ENCODE measurements at regions not wholly inside any gene's neighbourhood (a gene's known extent, or its start where the extent isn't known, plus 50 kb on each side); places are given as distances from the start of the nearest gene placed in this dataset.

DNA sequence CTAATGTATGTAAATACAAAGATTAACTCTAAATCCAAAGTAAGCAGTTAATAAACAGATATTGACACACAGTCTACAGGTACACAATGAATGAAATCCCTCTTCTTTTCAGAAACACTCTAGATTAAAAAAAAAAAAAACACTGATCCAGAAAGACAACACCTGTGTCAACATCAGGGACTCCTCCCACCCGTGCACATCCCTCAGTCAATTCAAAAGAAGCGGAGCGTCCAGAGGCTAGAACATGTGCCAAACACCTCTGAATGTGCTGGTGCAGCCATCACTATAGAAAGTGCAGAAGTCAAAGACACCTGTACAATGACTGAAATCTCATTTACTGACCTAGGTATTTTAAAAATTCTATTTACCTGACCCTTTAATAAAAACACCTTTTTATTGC lies 622.6 kb upstream of the ID2 start:
- in situ Hi-C loops (cut with MboI; ENCODE audit: low sequenced_read_pairs in 4 of 4) = no loop called here
- Histone ChIP-seq H3K4me1 (no peaks in the 10 kb centered on the region), H3K9me3 (no peaks in the 10 kb centered on the region), H3K4me3 (no peak overlapping the region), H3K36me3 (no peaks in the 10 kb centered on the region), H3K27ac (no peak overlapping the region), H3K27me3 (no peaks in the 10 kb centered on the region)
- DNase-seq = no peak
- TF ChIP-seq, protein P1, sequence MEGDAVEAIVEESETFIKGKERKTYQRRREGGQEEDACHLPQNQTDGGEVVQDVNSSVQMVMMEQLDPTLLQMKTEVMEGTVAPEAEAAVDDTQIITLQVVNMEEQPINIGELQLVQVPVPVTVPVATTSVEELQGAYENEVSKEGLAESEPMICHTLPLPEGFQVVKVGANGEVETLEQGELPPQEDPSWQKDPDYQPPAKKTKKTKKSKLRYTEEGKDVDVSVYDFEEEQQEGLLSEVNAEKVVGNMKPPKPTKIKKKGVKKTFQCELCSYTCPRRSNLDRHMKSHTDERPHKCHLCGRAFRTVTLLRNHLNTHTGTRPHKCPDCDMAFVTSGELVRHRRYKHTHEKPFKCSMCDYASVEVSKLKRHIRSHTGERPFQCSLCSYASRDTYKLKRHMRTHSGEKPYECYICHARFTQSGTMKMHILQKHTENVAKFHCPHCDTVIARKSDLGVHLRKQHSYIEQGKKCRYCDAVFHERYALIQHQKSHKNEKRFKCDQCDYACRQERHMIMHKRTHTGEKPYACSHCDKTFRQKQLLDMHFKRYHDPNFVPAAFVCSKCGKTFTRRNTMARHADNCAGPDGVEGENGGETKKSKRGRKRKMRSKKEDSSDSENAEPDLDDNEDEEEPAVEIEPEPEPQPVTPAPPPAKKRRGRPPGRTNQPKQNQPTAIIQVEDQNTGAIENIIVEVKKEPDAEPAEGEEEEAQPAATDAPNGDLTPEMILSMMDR (IDR thresholded peaks at IDR 0.05 in 4 of 5, conservative IDR thresholded peaks at IDR 0.05 in 1 of 5) = no peak
- TF ChIP-seq POLR2A (IDR thresholded peaks at IDR 0.05) = no peak
- no peak for ATAC-seq
- intact Hi-C loops (cut with DNase I; ENCODE audit: low total_unique reads) = no loop called here

DNA sequence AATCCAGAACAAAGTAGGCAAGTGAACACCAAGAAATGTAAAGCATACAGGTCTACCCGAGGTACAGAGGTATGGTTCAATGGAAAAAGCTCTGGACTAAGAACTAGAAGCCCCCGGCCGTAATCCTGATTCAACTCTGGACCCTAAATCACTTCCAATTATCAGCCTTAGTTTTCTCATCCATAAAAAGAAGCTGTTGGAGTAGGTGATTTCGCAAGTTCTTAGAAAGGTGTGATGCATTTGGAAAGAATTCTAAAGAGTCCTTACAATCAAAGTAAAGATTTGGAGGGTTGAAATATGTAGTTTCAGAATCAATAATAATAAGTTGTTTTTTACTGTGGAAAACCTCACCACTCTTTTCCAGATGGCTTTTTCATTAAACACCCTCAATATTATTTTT lies 622.1 kb upstream of the ID2 start:
- in situ Hi-C loops (cut with MboI; ENCODE audit: low sequenced_read_pairs in 4 of 4) = no loop called here

DNA sequence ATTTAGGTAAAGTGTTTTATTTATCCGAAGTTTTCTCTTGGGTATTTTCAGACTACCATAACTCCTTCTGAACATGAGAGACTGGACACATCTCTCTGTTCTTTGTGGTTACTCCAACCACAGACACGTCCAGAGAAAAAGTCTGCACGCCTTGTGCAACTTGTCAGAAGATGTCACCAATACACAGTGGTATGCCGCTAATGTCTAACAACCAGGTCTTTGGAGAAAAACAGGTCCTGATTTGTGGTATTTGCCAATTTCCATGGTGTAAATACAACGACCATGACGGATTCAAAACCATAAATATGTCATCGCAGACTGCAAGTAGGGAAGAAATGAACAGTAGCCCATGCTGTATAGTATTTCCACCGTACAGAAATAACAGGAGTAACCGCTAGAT lies 620.6 kb upstream of the ID2 start:
- in situ Hi-C loops (cut with MboI; ENCODE audit: low sequenced_read_pairs in 4 of 4) (no loop called here), intact Hi-C loops (cut with DNase I; ENCODE audit: low total_unique reads) (no loop called here)
- Histone ChIP-seq H3K4me1 (no peaks in the 10 kb centered on the region), H3K27ac (no peak overlapping the region), H3K36me3 (no peaks in the 10 kb centered on the region), H3K4me3 (no peak overlapping the region), H3K9me3 (no peaks in the 10 kb centered on the region), H3K27me3 (no peaks in the 10 kb centered on the region)
- no peak for DNase-seq
- no peak for TF ChIP-seq POLR2A (IDR thresholded peaks at IDR 0.05)
- TF ChIP-seq, protein P1 (IDR thresholded peaks at IDR 0.05 in 4 of 5, conservative IDR thresholded peaks at IDR 0.05 in 1 of 5) = no peak
- no peak for ATAC-seq

More for the DNA sequence above, 622.1 kb upstream of the ID2 start:
- no peaks in the 10 kb centered on the region for H3K36me3 ChIP-seq
- H3K4me3 ChIP-seq = no peak overlapping the region
- H3K27me3 ChIP-seq = no peaks in the 10 kb centered on the region
- no peak overlapping the region for H3K27ac ChIP-seq
- no peaks in the 10 kb centered on the region for H3K9me3 ChIP-seq
- no peak for ATAC-seq
- TF ChIP-seq, protein P1 (IDR thresholded peaks at IDR 0.05 in 4 of 5, conservative IDR thresholded peaks at IDR 0.05 in 1 of 5) = no peak
- no peak for TF ChIP-seq POLR2A (IDR thresholded peaks at IDR 0.05)
- intact Hi-C loops (cut with DNase I; ENCODE audit: low total_unique reads) = no loop called here
- no peak for DNase-seq
- no peaks in the 10 kb centered on the region for H3K4me1 ChIP-seq

DNA sequence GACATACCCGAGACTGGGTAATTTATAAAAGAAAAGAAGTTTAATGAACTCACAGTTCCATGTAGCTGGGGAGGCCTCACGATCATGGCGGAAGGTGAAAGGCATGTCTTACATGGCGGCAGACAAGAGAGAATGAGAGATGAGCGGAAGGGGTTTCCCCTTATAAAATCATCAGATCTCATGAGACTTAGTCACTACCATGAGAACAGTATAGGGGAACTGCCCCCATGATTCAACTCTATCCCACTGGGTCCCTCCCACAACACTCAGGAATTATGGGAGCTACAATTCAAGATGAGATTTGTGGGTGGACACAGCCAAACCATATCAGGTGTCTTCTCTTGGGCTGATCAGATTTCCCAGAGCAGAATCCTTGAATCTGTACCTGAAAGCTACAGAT lies 617.3 kb upstream of the ID2 start:
- in situ Hi-C loops (cut with MboI; ENCODE audit: low sequenced_read_pairs in 4 of 4) = no loop called here
- intact Hi-C loops (cut with DNase I; ENCODE audit: low total_unique reads) = no loop called here
- no peak for ATAC-seq

DNA sequence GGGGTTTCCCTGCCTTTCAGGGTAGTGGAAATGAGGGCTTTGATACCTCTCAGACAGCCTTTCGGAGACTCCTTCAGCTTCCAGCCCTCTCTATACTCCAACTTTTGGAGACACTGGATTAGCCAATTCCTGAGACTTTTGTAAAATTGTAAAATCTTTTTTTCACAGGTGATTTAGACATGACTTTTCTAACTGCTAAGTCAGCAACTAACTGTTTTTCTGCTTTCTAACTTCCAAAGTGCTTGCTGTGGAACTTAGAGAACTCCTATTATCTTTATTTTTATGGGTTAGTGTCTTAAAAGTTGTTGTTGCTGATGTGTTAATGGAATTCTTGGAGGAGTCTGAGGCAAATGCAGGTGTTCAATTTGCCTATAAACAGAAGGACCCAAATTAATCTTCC lies 616.7 kb upstream of the ID2 start:
- TF ChIP-seq, protein P1 (IDR thresholded peaks at IDR 0.05 in 4 of 5, conservative IDR thresholded peaks at IDR 0.05 in 1 of 5) = no peak
- TF ChIP-seq POLR2A (IDR thresholded peaks at IDR 0.05) = no peak
- intact Hi-C loops (cut with DNase I; ENCODE audit: low total_unique reads) (no loop called here), in situ Hi-C loops (cut with MboI; ENCODE audit: low sequenced_read_pairs in 4 of 4) (no loop called here)
- Histone ChIP-seq H3K4me1 (no peaks in the 10 kb centered on the region), H3K9me3 (no peaks in the 10 kb centered on the region), H3K27me3 (no peaks in the 10 kb centered on the region), H3K36me3 (no peaks in the 10 kb centered on the region), H3K27ac (no peak overlapping the region), H3K4me3 (no peak overlapping the region)
- ATAC-seq = no peak
- no peak for DNase-seq

More for the DNA sequence above, 617.3 kb upstream of the ID2 start:
- Histone ChIP-seq H3K27ac (no peak overlapping the region), H3K9me3 (no peaks in the 10 kb centered on the region), H3K4me1 (no peaks in the 10 kb centered on the region), H3K27me3 (no peaks in the 10 kb centered on the region), H3K4me3 (no peak overlapping the region), H3K36me3 (no peaks in the 10 kb centered on the region)
- DNase-seq = no peak
- TF ChIP-seq, protein P1 (IDR thresholded peaks at IDR 0.05 in 4 of 5, conservative IDR thresholded peaks at IDR 0.05 in 1 of 5) = no peak
- TF ChIP-seq POLR2A (IDR thresholded peaks at IDR 0.05) = no peak
